ENCODE measurements at regions not wholly inside any gene's neighbourhood (a gene's known extent, or its start where the extent isn't known, plus 50 kb on each side); places are given as distances from the start of the nearest gene placed in this dataset.

GRCh38 chrY:17079887-17080286 is 800.1 kb downstream of the CDY2B start:
- no peak for TF ChIP-seq CTCF (IDR thresholded peaks at IDR 0.05; ENCODE audit: low read length)
- TF ChIP-seq EZH2 (IDR thresholded peaks at IDR 0.05; ENCODE audit: borderline replicate concordance, low read length): no peak
